ENCODE measurements at regions not wholly inside any gene's neighbourhood (a gene's known extent, or its start where the extent isn't known, plus 50 kb on each side); places are given as distances from the start of the nearest gene placed in this dataset.

DNA sequence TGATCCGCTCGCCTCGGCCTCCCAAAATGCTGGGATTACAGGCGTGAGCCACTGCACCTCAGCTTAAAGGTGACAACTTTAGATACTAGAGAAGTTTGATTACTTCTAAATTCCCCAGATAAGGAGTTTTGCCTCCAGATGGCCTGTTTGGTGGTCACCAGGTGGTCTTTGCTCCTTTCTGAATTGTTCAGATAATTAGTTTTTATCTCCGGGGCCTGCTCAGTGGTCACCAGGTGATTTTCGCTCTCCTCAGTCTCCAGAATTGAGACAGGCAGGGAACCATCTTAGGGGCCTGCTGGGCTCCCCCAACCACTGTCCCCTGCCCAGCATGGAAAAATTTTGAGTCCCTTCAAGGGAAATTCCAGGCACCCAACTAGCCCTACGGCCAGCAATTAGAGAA lies 62.6 kb downstream of the GPR6 start:
- TF ChIP-seq POLR2AphosphoS5 (IDR thresholded peaks at IDR 0.05; ENCODE audit: low read depth, low read length) (no peak), SIN3A (IDR thresholded peaks at IDR 0.05; ENCODE audit: borderline replicate concordance, insufficient read depth, low read length) (no peak), TAF1 (IDR thresholded peaks at IDR 0.05; ENCODE audit: borderline replicate concordance, insufficient read depth, low read length) (no peak), FOXP2 (optimal IDR thresholded peaks at IDR 0.05; ENCODE audit: borderline replicate concordance, extremely low read depth, extremely low read length, insufficient read depth) (no peak)
- TF ChIP-seq, protein P1, sequence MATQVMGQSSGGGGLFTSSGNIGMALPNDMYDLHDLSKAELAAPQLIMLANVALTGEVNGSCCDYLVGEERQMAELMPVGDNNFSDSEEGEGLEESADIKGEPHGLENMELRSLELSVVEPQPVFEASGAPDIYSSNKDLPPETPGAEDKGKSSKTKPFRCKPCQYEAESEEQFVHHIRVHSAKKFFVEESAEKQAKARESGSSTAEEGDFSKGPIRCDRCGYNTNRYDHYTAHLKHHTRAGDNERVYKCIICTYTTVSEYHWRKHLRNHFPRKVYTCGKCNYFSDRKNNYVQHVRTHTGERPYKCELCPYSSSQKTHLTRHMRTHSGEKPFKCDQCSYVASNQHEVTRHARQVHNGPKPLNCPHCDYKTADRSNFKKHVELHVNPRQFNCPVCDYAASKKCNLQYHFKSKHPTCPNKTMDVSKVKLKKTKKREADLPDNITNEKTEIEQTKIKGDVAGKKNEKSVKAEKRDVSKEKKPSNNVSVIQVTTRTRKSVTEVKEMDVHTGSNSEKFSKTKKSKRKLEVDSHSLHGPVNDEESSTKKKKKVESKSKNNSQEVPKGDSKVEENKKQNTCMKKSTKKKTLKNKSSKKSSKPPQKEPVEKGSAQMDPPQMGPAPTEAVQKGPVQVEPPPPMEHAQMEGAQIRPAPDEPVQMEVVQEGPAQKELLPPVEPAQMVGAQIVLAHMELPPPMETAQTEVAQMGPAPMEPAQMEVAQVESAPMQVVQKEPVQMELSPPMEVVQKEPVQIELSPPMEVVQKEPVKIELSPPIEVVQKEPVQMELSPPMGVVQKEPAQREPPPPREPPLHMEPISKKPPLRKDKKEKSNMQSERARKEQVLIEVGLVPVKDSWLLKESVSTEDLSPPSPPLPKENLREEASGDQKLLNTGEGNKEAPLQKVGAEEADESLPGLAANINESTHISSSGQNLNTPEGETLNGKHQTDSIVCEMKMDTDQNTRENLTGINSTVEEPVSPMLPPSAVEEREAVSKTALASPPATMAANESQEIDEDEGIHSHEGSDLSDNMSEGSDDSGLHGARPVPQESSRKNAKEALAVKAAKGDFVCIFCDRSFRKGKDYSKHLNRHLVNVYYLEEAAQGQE (IDR thresholded peaks at IDR 0.05; ENCODE audit: insufficient read depth in 1 of 2, low read depth in 2 of 2, low read length in 2 of 2): no peak
